ES-I3 (cell line): ENCODE measurements at regions not wholly inside any gene's neighbourhood (a gene's known extent, or its start where the extent isn't known, plus 50 kb on each side); places are given as distances from the start of the nearest gene placed in this dataset.

Experiments used
- H3K36me3 ChIP-seq: 2 replicates; pipeline ENCODE4 v1.6.1; 2013; ENCODE audit warnings: mild to moderate bottlenecking, low read length, control low read depth, moderate library complexity; ENCODE audit not compliant: insufficient read depth
- H3K4me1 ChIP-seq: 2 replicates; pipeline ENCODE4 v1.6.1; 2013; ENCODE audit warnings: mild to moderate bottlenecking, control low read depth, low read length; ENCODE audit not compliant: insufficient read depth
- H3K9ac ChIP-seq: 2 replicates; pipeline ENCODE4 v1.6.1; 2013; ENCODE audit warnings: low read depth, mild to moderate bottlenecking, low read length, moderate library complexity
- H3K9me3 ChIP-seq: 2 replicates; pipeline ENCODE4 v1.6.1; 2013; ENCODE audit warnings: mild to moderate bottlenecking, low read length, moderate library complexity; ENCODE audit not compliant: control insufficient read depth, insufficient read depth

DNA sequence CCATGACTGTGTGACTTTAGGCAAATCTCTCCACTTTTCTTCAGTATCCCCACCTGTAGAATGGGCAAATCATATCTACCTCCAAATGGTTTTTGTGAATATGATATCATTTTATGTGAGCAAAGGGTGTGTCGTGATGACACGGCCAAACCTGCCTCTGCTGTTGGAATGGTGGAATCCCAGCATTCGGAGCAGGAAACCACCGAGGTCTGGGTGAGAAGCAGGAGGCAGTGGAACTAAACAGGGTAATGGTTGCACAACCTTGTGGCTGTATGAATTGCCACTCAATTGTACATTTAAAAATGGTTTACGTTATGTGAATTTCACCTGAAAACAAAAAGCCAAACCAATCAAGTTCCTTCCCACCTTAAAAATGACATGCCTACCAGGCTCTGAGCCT lies 131.4 kb upstream of the ZMIZ1 start:
- peaks cover under 1% of the 10 kb centered on the region; the same call in 1 of the 2 replicates for H3K9me3 ChIP-seq
- H3K4me1 ChIP-seq, result peaks cover 11% of the 10 kb centered on the region; the same call in 1 of the 2 replicates
- H3K9ac ChIP-seq, result no peak overlapping the region
- H3K36me3 ChIP-seq, result no peaks in the 10 kb centered on the region; the same call in 1 of the 2 replicates

DNA sequence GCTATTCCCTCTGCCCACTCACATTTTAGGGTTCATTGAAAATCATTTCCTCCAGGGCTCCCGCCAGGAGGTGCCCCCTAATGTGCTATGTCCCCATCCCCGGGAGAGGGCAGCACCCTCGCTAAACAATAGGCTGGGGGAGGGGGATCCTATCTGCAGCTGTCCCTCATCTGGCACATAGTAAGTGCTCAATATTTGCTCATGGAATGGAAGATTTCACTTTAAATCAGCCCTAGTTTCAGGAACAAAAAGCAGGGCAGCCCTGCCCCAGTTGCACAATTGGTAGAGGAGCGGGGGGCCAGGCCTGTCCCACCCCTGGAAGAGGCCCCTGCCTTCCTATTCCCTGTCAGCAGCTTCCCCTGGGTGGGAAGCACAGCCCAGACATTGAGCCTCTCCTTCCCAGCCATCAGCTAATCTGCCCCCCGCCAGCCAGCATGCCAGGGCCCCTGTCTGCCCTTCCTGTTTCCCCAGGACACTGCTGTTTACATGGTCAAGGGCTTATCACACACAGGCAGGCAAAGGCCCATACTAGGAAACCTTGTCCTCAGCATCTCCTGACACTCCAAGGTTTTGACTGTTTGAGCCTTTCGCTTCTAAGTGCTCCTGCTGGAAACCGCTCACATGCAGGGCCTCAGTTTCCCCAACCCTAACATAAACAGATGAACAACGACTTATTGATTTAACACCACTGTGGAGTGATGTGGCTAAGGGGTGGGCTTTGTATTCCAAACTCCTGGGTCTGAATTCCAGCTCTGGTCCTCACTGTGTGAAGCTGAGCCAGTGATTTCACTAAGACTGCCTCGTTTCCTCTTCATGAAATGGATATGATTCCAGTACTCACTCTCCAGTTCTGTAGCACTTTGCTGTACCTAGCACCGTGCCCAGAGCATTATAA lies 130.7 kb upstream of the ZMIZ1 start:
- H3K36me3 ChIP-seq, result no peaks in the 10 kb centered on the region; the same call in 1 of the 2 replicates
- H3K4me1 ChIP-seq, result peaks cover 11% of the 10 kb centered on the region; the same call in 1 of the 2 replicates
- H3K9me3 ChIP-seq, result peaks cover 7% of the 10 kb centered on the region
- no peak overlapping the region for H3K9ac ChIP-seq

DNA sequence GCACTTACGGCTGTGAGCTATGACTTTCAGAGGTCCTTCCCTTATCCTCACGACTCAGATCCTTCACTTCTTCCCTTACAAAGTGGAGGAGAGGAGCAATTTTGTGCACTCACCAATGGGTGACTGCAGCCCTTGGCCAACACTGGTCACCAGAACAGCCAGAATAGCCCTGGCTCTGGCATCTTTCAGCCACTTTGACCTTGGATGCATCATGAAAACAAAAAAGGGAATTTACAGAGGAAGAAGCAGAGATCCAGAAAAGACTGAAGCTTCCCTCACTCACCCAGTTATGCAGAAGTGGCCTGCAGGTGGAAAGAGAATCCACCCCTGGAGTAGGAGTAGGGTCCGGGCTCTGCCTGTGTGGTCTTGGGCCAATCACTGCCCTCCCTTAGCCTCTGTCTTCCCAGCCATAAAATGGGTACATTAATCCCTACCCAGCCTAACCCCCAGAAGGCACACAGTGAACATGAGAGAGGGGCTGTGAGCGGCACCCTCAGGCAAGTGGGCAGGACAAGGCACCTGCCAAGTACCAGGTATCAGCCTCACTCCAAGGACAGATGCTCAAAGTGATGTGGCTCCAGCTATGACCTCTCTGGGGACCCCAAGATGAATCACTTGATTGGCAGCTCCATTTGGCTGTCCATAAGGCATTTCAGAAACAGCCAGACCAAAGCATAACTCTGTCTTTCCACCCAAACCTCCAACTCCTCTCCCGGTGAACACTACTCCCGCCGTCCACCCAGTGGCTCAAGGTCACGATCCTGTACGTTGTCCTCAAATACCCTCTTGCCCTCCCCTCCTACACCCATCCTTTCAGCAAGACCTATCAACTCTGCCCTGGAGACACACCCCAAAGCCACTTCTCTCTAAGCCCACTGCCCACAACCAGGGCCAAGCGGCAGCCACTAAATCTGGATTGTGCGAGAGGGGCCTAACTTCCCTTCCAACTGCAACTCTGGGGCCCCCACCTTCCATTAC lies 129.8 kb upstream of the ZMIZ1 start:
- H3K9ac ChIP-seq, result no peak overlapping the region
- peaks cover 11% of the 10 kb centered on the region; the same call in 1 of the 2 replicates for H3K4me1 ChIP-seq
- peaks cover 13% of the 10 kb centered on the region for H3K9me3 ChIP-seq
- H3K36me3 ChIP-seq, result no peaks in the 10 kb centered on the region; the same call in 1 of the 2 replicates

DNA sequence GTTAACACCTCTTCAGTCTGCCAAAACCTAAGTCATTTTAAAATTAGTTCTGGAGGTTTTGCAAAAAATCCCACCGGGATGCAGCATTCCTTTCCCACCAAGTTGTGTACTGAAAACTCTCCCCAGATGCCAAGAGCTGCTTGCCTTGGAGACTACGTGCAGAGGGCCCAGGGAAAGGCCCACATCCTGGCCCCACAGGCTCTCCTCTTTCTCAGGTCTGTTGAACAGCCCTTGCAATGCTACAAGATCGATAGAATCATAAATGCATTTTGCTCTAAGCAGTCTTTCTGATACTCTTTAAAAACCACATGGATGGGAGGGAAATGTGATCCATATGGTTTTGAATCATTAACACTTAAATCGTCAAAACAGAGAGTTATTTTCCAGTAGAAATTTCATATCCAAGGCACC lies 126.7 kb upstream of the ZMIZ1 start:
- Histone ChIP-seq H3K4me1 (peaks cover 10% of the 10 kb centered on the region; the same call in 1 of the 2 replicates), H3K9ac (no peak overlapping the region), H3K9me3 (peaks cover 13% of the 10 kb centered on the region), H3K36me3 (no peaks in the 10 kb centered on the region; the same call in 1 of the 2 replicates)

DNA sequence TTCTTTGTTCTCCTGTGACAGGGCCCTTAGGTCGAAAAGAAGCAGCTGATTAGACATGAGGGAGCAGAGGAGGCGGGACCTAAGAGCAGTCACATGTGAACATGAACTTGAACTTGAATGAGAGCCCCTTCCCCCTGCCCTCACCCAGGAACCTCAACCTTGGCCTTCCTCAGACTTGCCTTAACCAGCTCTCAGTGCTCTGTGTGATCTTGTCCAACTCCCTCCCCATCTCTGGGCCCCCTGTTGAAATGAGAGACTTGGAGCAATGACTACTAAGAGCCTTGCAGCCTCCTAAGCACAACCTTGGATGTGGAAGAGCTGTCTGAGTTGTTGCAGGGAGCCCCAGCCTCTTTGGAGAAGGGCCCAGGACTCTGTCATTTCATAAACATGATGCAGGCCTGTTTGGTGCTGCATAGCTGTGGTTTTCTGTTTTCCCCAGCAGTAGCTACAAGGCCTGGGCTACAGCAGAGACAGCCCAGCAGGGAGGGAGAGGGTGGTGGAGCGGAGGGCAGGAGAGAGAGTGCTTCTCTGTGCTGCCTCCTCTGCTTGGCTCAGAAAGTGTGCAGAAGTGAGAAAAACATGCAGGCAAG lies 123.9 kb upstream of the ZMIZ1 start:
- H3K36me3 ChIP-seq, result no peaks in the 10 kb centered on the region; the same call in 1 of the 2 replicates
- peaks cover 6% of the 10 kb centered on the region; the same call in 1 of the 2 replicates for H3K4me1 ChIP-seq
- H3K9me3 ChIP-seq, result peaks cover 13% of the 10 kb centered on the region
- H3K9ac ChIP-seq, result no peak overlapping the region

DNA sequence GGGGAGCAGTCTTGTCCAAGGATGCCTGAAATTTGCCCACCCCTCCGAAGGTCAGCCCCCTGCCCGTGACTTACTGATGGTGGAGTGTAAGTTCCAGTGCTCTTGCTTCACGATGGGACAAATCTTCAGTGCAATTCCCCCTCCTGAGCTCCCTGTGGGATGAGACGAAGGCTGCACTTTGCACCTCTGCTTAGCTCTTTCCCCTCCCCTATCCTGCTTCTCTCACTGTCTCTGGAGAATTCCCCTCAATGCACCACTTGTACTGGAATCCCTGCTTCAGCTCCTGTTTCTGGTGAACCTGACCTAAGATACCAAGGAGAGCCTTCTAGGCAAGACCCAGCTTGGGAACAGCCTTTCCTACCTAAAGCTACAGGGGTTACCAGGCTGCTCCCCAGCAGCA lies 122.9 kb upstream of the ZMIZ1 start:
- H3K4me1 ChIP-seq, result peaks cover 6% of the 10 kb centered on the region; the same call in 1 of the 2 replicates
- H3K9me3 ChIP-seq, result peaks cover 13% of the 10 kb centered on the region
- H3K9ac ChIP-seq, result no peak overlapping the region
- no peaks in the 10 kb centered on the region; the same call in 1 of the 2 replicates for H3K36me3 ChIP-seq

DNA sequence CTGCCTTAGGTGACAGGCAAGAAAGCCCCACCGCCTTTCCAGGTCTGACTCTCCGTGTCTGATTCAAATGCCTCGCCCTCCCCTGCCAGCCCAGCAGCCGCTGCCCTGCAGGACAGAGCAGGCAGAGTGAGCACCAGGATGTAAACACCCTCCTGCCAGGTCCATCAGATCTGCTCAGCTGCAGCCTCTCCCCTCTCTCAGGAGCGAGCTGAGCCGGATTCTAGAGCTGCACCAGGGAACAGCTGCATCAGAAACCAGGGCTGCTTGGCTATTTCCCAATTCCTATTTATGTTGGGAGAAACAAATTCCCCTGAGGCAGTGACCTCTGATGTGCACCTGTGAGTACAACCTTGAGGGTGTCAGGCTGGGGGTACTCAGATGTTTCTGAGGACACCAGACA lies 121.5 kb upstream of the ZMIZ1 start:
- peaks cover 13% of the 10 kb centered on the region for H3K9me3 ChIP-seq
- no peak overlapping the region for H3K9ac ChIP-seq
- H3K4me1 ChIP-seq, result peaks cover 6% of the 10 kb centered on the region; the same call in 1 of the 2 replicates
- no peaks in the 10 kb centered on the region; the same call in 1 of the 2 replicates for H3K36me3 ChIP-seq

DNA sequence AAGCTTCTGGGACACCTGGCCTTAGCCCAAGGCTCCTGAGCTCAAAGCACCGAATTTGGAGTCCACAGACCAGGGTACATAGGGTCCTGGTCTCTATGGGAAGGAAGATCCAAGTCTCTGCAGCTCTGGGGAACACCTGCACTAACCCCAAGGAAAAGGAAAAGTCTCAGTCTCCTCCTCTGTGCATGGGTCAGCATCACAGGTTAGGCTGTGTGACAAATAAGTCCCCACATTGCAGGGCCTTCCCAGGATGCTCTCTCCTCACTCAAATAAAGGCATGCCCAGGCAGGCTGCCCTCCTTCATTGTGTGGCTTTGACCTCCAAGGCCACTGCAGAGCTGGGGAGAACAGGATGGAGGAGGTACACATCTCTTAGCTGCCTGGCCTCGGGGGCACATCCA lies 121.0 kb upstream of the ZMIZ1 start:
- Histone ChIP-seq H3K9ac (no peak overlapping the region), H3K4me1 (peaks cover 6% of the 10 kb centered on the region; the same call in 1 of the 2 replicates), H3K36me3 (no peaks in the 10 kb centered on the region), H3K9me3 (peaks cover 9% of the 10 kb centered on the region)

DNA sequence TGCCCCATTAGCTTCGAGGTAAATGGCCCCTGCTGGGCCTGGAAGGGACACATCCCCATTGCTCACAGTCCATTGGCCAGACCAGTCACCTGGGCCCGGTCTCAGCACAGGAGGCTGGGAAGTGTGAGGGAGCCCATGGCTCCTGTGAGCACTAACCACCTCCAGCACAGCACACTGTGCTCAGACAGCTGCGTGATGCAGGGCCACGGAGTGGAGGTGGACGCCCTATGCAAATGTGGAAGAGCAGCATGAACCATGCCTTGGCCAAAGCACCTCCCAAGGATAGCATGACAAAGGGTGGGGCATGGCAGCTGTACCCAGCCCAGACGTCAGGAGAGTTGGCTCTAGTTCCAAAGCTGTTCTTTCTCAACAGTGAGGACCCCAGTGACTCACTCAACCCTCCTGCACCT lies 120.1 kb upstream of the ZMIZ1 start:
- H3K9ac ChIP-seq, result no peak overlapping the region
- peaks cover 6% of the 10 kb centered on the region; the same call in 1 of the 2 replicates for H3K4me1 ChIP-seq
- peaks cover 1% of the 10 kb centered on the region; the same call in 1 of the 2 replicates for H3K9me3 ChIP-seq
- no peaks in the 10 kb centered on the region for H3K36me3 ChIP-seq

DNA sequence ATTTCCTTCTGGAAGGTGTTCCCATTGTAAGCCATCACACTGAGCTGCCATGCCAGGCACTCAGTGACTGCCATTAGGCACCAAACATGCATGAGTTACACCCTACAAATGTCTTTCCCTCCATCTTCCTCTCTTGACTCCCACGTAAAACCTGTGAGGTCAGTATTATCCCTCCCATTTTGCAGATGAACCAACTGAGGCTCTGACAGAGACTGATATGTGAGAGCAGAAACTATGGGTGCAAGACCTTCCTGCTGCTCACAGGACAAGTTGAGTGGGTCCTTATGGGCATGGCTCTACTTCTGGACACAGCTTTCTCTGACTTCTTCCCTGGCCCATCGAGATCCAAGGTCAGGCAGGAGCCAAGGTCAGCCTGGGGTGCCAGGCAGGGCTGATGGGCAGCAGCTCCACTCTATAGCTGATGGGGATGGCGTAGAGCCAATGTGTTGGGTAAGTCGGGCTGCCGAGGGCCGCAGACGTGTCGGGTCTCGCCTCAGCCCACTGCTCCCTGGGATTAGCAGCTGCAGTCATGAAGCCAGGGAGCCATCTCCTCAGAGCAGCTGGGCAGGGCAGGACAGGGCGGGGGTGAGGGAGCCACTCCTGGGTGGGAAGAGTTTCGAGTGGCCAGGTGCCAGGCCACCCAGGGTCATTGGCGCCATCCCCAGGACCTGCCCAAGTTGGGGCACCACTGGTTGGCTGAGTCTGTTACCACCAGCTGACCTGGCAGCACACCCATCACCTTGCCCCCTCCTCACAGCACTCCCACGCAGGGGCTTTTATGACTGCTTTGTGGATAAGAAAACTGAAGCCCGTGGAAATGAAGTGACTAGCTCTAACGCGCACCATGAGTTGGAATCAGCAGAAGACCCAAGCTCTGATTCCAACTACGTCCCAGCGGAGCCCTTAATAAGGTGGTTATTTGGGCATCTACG lies 117.8 kb upstream of the ZMIZ1 start:
- H3K9ac ChIP-seq, result no peak overlapping the region
- no peaks in the 10 kb centered on the region for H3K36me3 ChIP-seq
- no peaks in the 10 kb centered on the region for H3K4me1 ChIP-seq

DNA sequence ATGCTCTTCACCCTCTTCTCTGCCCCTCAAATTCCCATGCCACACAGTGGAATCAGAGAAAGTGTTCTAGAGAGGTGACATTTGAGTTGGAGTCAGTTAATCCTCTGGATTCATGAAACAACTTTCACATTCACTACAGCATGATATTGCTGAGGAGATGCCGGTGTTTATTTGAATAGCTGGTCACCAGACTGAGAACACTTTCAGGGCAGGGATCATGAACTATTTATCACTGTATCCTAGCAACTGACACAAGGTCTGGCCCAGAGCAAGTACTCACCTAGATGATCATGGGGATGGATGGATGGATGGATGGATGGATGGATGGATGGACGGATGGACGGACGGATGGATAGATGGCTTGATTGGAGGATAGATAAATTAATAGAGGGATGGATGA lies 116.7 kb upstream of the ZMIZ1 start:
- no peaks in the 10 kb centered on the region for H3K4me1 ChIP-seq

More for the DNA sequence above, 117.8 kb upstream of the ZMIZ1 start:
- no peaks in the 10 kb centered on the region for H3K9me3 ChIP-seq

DNA sequence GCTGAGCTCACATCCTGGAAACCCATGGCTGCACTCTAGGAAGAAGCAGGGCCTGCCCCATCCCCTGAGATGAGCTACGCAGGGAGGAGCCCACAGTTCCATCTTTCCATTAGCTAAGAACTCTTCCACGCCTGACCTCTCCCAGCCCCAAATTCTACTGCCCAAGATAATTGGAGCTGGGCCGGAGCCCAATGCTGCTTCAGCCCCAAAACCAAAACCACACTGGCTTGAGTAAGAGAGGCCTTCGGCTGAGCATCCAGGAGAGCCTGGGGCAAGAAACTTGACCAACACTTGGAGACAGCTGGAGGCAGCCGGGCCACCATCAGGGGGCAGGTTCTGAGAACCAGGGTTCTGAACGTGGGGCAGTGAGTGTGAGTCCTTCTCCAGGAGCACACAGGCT lies 116.1 kb upstream of the ZMIZ1 start:
- no peak overlapping the region for H3K9ac ChIP-seq
- H3K36me3 ChIP-seq, result no peaks in the 10 kb centered on the region
- H3K4me1 ChIP-seq, result no peaks in the 10 kb centered on the region
- H3K9me3 ChIP-seq, result no peaks in the 10 kb centered on the region

More for the DNA sequence above, 116.7 kb upstream of the ZMIZ1 start:
- Histone ChIP-seq H3K9me3 (no peaks in the 10 kb centered on the region), H3K36me3 (no peaks in the 10 kb centered on the region), H3K9ac (no peak overlapping the region)
